WTC11 (cell line): ENCODE measurements at regions not wholly inside any gene's neighbourhood (a gene's known extent, or its start where the extent isn't known, plus 50 kb on each side); places are given as distances from the start of the nearest gene placed in this dataset.

Experiments
- AFF4 ChIP-seq: sonication (generic); formaldehyde crosslinking; IDR thresholded peaks from 2 replicates; pipeline ENCODE4 v1.8.1; 2023; ENCODE audit warnings: mild to moderate bottlenecking, missing genetic modification reagents, borderline replicate concordance
- NFATC4 ChIP-seq: fragments of 250-450 bp; sonication (Bioruptor Pico); IDR thresholded peaks from 2 replicates; pipeline ENCODE4 v1.9.0; 2021; ENCODE audit warnings: mild to moderate bottlenecking
- SMAD4 ChIP-seq: sonication (generic); formaldehyde crosslinking; IDR thresholded peaks from 2 replicates; pipeline ENCODE4 v1.8.0; 2022; ENCODE audit warnings: mild to moderate bottlenecking, missing genetic modification reagents
- ZNF416 ChIP-seq: fragments of 250-450 bp; sonication (Bioruptor Pico); IDR thresholded peaks from 2 replicates; pipeline ENCODE4 v1.9.0; 2021; ENCODE audit warnings: mild to moderate bottlenecking, inconsistent platforms
- TF ChIP-seq, protein P1 (sequence below): fragments of 200-600 bp; IDR thresholded peaks from 2 replicates; pipeline ENCODE4 v1.8.0; 2022; ENCODE audit warnings: antibody characterized with exemption

- TF ChIP-seq, protein P1, sequence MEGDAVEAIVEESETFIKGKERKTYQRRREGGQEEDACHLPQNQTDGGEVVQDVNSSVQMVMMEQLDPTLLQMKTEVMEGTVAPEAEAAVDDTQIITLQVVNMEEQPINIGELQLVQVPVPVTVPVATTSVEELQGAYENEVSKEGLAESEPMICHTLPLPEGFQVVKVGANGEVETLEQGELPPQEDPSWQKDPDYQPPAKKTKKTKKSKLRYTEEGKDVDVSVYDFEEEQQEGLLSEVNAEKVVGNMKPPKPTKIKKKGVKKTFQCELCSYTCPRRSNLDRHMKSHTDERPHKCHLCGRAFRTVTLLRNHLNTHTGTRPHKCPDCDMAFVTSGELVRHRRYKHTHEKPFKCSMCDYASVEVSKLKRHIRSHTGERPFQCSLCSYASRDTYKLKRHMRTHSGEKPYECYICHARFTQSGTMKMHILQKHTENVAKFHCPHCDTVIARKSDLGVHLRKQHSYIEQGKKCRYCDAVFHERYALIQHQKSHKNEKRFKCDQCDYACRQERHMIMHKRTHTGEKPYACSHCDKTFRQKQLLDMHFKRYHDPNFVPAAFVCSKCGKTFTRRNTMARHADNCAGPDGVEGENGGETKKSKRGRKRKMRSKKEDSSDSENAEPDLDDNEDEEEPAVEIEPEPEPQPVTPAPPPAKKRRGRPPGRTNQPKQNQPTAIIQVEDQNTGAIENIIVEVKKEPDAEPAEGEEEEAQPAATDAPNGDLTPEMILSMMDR = no peak
- no peak for TF ChIP-seq SMAD4 (CRISPR knock-in tag)
- no peak for TF ChIP-seq AFF4 (CRISPR knock-in tag)
- no peak for TF ChIP-seq NFATC4 (CRISPR knock-in tag)
- TF ChIP-seq ZNF416 = no peak
Measured at GRCh38 chr2:134131681-134132489, 122.0 kb upstream of the MGAT5 start.
